ENCODE measurements at regions not wholly inside any gene's neighbourhood (a gene's known extent, or its start where the extent isn't known, plus 50 kb on each side); places are given as distances from the start of the nearest gene placed in this dataset.

DNA sequence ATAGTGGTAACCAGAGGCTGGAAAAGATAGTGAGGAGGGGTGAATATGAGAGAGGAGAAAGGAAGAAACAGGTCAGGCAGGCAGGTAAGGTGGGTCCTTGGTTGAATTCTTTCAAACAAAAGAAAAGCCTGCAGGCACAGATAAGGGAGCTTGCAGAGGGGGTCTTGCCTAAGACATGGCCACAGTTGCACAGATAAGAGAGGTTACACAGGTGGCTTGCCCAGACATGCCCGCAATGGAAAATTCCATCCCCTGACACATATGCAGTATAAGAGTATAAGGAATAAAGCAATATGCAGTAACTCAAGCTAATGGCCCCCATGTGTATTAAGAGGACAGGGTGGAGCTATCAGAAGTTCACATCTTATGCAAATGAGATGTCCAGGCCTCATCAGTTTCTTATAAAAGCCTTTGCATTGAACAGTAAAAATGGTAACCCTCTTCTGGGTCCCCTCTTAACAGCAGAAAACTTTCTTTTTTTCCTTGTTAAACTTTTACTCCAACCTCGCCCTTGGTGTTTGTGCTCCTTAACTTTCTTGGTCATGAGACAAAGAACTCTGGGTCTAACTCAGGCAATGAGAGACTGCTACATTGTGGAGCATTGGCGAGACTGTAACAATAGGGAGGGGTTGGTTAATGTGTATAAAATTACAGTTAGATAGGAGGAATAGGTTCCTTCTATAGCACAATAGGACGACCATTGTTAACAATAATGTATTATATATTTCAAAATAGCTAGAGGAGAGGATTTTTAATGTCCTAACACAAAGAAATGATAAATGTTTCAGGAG, 764.6 kb downstream of the TSN start:
- Mint-ChIP-seq H3K4me3 (ENCODE audit: unreplicated experiment) (no peak overlapping the region), H3K9me3 (ENCODE audit: unreplicated experiment) (no peaks in the 10 kb centered on the region), H3K27me3 (ENCODE audit: unreplicated experiment) (no peaks in the 10 kb centered on the region), H3K4me1 (ENCODE audit: unreplicated experiment) (no peaks in the 10 kb centered on the region), H3K27ac (ENCODE audit: unreplicated experiment) (no peak overlapping the region), H3K36me3 (ENCODE audit: low read depth, unreplicated experiment) (no peaks in the 10 kb centered on the region)
- TF ChIP-seq, protein P1, sequence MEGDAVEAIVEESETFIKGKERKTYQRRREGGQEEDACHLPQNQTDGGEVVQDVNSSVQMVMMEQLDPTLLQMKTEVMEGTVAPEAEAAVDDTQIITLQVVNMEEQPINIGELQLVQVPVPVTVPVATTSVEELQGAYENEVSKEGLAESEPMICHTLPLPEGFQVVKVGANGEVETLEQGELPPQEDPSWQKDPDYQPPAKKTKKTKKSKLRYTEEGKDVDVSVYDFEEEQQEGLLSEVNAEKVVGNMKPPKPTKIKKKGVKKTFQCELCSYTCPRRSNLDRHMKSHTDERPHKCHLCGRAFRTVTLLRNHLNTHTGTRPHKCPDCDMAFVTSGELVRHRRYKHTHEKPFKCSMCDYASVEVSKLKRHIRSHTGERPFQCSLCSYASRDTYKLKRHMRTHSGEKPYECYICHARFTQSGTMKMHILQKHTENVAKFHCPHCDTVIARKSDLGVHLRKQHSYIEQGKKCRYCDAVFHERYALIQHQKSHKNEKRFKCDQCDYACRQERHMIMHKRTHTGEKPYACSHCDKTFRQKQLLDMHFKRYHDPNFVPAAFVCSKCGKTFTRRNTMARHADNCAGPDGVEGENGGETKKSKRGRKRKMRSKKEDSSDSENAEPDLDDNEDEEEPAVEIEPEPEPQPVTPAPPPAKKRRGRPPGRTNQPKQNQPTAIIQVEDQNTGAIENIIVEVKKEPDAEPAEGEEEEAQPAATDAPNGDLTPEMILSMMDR (IDR thresholded peaks at IDR 0.05; ENCODE audit: unreplicated experiment) = no peak
- DNase-seq (ENCODE audit: low spot score) = no peak

DNA sequence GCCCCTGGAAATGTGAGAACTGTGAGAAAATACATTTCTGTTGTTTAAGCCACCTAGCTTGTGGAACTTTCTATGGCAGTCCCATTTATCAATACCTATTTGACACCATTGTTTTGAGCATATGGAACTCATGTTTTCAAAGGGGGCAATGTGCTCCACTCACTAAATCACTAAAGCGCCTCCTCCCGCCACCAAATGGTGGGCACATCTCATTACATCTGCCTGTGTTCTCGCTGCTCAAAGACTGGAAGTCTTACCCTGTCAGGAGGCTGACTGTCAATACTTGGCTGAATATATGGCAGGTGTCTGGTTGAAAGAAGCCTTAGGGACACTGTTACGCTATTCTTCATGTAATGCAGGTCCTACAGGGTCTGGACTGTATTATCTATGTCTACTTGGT, 767.7 kb downstream of the TSN start:
- Mint-ChIP-seq H3K27me3 (ENCODE audit: unreplicated experiment) (no peaks in the 10 kb centered on the region), H3K36me3 (ENCODE audit: low read depth, unreplicated experiment) (no peaks in the 10 kb centered on the region), H3K4me3 (ENCODE audit: unreplicated experiment) (no peak overlapping the region), H3K9me3 (ENCODE audit: unreplicated experiment) (no peaks in the 10 kb centered on the region), H3K27ac (ENCODE audit: unreplicated experiment) (no peak overlapping the region), H3K4me1 (ENCODE audit: unreplicated experiment) (no peaks in the 10 kb centered on the region)
- DNase-seq (ENCODE audit: low spot score) = no peak
- TF ChIP-seq, protein P1 (IDR thresholded peaks at IDR 0.05; ENCODE audit: unreplicated experiment) = no peak

DNA sequence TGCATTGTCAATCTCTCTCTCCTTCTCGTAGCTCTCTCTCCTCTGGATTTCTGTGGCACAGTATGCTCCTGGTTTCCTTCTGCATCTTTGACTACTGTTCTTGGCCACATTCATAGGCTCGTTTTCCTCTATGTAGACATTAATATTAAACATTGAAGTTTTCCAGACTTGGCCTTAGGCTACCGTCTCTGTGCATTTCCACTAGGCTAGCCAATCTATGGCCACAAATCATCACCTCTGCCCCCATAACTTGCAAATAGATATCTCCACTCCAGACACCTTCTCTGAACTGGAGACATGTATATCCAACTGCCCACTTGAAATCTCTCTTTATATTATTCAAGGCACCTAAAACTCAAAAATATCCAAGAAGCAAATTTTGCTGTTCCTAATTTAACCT, 768.5 kb downstream of the TSN start:
- H3K4me1 Mint-ChIP-seq (ENCODE audit: unreplicated experiment) = no peaks in the 10 kb centered on the region
- no peak overlapping the region for H3K27ac Mint-ChIP-seq (ENCODE audit: unreplicated experiment)
- no peak for DNase-seq (ENCODE audit: low spot score)
- no peaks in the 10 kb centered on the region for H3K36me3 Mint-ChIP-seq (ENCODE audit: low read depth, unreplicated experiment)
- TF ChIP-seq, protein P1 (IDR thresholded peaks at IDR 0.05; ENCODE audit: unreplicated experiment) = no peak
- no peak overlapping the region for H3K4me3 Mint-ChIP-seq (ENCODE audit: unreplicated experiment)
- H3K9me3 Mint-ChIP-seq (ENCODE audit: unreplicated experiment) = no peaks in the 10 kb centered on the region
- H3K27me3 Mint-ChIP-seq (ENCODE audit: unreplicated experiment) = no peaks in the 10 kb centered on the region

DNA sequence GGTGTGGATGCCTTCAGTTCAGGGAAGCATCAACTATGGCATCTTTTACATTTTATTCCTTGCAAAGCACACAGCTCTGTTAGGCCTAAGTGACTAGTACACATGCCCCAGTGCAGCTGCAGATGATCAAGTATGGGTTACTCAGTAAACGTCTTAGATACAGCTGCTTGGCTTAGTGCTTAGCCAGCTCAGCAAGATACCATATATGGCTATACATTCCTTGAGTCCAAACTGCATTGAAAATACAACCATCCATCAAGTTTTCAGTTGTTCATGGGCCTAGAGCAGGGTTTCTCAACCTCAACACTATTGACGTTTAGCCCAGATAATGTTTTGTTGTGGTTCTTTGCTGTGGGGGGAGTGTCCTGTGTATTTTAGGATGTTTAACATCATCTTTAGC, 769.9 kb downstream of the TSN start:
- Mint-ChIP-seq H3K36me3 (ENCODE audit: low read depth, unreplicated experiment) (no peaks in the 10 kb centered on the region), H3K9me3 (ENCODE audit: unreplicated experiment) (no peaks in the 10 kb centered on the region), H3K4me1 (ENCODE audit: unreplicated experiment) (no peaks in the 10 kb centered on the region), H3K27me3 (ENCODE audit: unreplicated experiment) (no peaks in the 10 kb centered on the region), H3K27ac (ENCODE audit: unreplicated experiment) (no peak overlapping the region), H3K4me3 (ENCODE audit: unreplicated experiment) (no peak overlapping the region)
- TF ChIP-seq, protein P1 (IDR thresholded peaks at IDR 0.05; ENCODE audit: unreplicated experiment) = no peak
- no peak for DNase-seq (ENCODE audit: low spot score)

DNA sequence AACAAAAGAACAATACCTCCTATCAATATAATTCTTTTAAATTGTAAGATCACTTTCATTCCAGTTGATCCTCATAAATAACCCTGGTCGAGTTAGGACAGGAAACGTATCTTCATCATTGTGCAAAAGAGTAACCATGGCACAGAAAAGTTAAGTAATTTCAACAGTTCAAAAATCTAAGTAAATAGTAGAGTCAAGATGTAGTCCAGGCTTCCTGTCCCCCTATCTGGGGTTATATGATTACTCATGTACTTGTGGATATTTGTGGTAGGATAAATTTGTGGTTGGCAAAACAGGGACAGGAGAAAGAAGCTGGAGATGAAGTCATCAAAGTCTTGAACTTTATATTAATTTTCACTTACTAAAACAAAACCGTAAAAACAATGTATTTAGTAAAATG, 772.6 kb downstream of the TSN start:
- no peak for DNase-seq (ENCODE audit: low spot score)
- Mint-ChIP-seq H3K27ac (ENCODE audit: unreplicated experiment) (no peak overlapping the region), H3K36me3 (ENCODE audit: low read depth, unreplicated experiment) (no peaks in the 10 kb centered on the region), H3K4me1 (ENCODE audit: unreplicated experiment) (no peaks in the 10 kb centered on the region), H3K27me3 (ENCODE audit: unreplicated experiment) (peaks cover 2% of the 10 kb centered on the region), H3K4me3 (ENCODE audit: unreplicated experiment) (no peak overlapping the region), H3K9me3 (ENCODE audit: unreplicated experiment) (no peaks in the 10 kb centered on the region)
- TF ChIP-seq, protein P1 (IDR thresholded peaks at IDR 0.05; ENCODE audit: unreplicated experiment) = no peak

Measured in endothelial cell (in vitro differentiated cells).